ENCODE measurements at regions not wholly inside any gene's neighbourhood (a gene's known extent, or its start where the extent isn't known, plus 50 kb on each side); places are given as distances from the start of the nearest gene placed in this dataset.

- no peak for DNase-seq (ENCODE audit: low read depth)
- no peaks in the 10 kb centered on the region for H3K36me3 ChIP-seq (ENCODE audit: control insufficient read depth, insufficient read depth, low read length)
- no peak overlapping the region for H3K4me3 ChIP-seq (ENCODE audit: low read depth, low read length)
- no peaks in the 10 kb centered on the region for H3K27me3 ChIP-seq (ENCODE audit: control insufficient read depth, insufficient read depth, low read length)
- no peak for TF ChIP-seq CTCF (IDR thresholded peaks at IDR 0.05; ENCODE audit: insufficient read depth, low read length, poor library complexity, severe bottlenecking)
Observed at GRCh38 chr20:12264711-12265110, 347.0 kb downstream of the BTBD3 start.

DNA sequence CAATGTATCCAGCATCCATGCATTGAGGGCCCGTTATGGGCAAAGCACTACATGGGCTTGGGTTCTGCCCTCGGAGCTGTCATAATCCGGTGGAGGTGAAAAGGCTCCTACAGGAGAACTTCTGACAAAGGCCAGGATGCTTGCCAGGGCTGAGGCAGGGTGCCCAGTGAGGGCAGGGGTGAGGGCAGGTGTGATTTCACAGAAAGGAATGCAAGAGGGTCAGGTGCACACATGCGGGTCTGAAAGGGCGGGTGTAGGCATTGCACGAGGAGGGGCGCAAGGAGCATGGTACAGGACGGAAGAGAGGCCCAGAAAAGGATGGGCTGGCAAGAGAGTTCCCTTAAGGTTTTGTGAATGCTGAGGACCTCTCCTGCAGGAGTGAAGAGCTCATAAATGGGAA lies 348.0 kb downstream of the BTBD3 start:
- H3K4me3 ChIP-seq (ENCODE audit: low read depth, low read length) = no peak overlapping the region
- H3K27me3 ChIP-seq (ENCODE audit: control insufficient read depth, insufficient read depth, low read length) = no peaks in the 10 kb centered on the region
- no peaks in the 10 kb centered on the region for H3K36me3 ChIP-seq (ENCODE audit: control insufficient read depth, insufficient read depth, low read length)
- no peak for DNase-seq (ENCODE audit: low read depth)
- TF ChIP-seq CTCF (IDR thresholded peaks at IDR 0.05; ENCODE audit: insufficient read depth, low read length, poor library complexity, severe bottlenecking) = no peak

- no peak for DNase-seq (ENCODE audit: low read depth)
- Histone ChIP-seq H3K27me3 (ENCODE audit: control insufficient read depth, insufficient read depth, low read length) (no peaks in the 10 kb centered on the region), H3K36me3 (ENCODE audit: control insufficient read depth, insufficient read depth, low read length) (no peaks in the 10 kb centered on the region), H3K4me3 (ENCODE audit: low read depth, low read length) (no peak overlapping the region)
- no peak for TF ChIP-seq CTCF (IDR thresholded peaks at IDR 0.05; ENCODE audit: insufficient read depth, low read length, poor library complexity, severe bottlenecking)
Observed at GRCh38 chr20:12269579-12269978, 351.9 kb downstream of the BTBD3 start.

DNA sequence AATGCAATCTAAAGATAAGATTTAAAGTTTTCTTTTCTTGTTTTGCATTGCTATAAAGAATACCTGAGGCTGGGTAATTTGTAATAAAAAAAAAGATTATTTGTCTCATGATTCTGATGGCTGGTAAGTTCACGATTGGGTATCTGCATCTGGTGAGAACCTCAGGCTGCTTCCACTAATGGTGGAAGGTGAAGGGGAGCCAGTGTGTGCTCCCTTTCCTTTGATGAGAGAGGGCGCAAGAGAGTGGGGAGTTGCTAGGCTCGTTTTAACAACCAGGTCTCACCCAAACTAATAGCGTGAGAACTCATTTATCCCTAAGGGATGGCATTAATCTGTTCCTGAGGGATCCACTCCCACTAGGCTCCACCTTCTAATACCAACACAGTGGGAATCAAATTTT lies 353.2 kb downstream of the BTBD3 start:
- H3K4me3 ChIP-seq (ENCODE audit: low read depth, low read length) = no peak overlapping the region
- no peak for TF ChIP-seq CTCF (IDR thresholded peaks at IDR 0.05; ENCODE audit: insufficient read depth, low read length, poor library complexity, severe bottlenecking)
- H3K36me3 ChIP-seq (ENCODE audit: control insufficient read depth, insufficient read depth, low read length) = no peaks in the 10 kb centered on the region
- no peak for DNase-seq (ENCODE audit: low read depth)
- H3K27me3 ChIP-seq (ENCODE audit: control insufficient read depth, insufficient read depth, low read length) = no peaks in the 10 kb centered on the region

DNA sequence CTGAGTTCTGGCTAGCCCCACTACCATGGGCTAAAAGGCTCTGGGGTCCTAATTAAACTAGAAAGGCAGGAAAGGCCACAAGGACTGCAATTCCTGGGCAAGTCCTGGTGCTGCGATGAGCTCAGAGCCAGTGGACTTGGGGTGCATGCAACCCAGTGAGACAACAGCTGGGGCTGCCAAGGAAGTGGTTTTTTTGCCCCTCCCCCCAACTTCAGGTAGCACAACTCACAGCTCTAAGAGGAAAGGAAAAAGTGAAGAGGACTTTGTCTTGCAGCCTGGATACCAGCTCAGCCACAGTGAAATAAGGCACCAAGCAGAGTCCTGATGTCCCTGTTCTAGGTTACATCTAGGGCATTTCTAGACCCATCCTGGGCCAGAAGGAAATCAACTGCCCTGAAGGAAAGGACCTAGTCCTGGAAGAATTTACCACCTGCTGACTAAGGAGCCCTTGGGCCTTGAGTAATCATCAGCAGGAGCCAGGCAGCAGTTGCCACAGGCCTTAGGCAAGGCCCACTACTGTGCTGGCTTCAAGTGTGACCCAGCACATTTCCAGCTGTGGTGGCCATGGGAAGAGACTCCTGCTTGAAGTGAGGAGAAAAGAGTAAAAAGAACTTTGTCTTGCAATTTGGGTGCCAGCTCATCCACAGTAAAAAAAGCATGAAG lies 358.4 kb downstream of the BTBD3 start:
- no peaks in the 10 kb centered on the region for H3K36me3 ChIP-seq (ENCODE audit: control insufficient read depth, insufficient read depth, low read length)
- no peak for TF ChIP-seq CTCF (IDR thresholded peaks at IDR 0.05; ENCODE audit: insufficient read depth, low read length, poor library complexity, severe bottlenecking)
- no peak overlapping the region for H3K4me3 ChIP-seq (ENCODE audit: low read depth, low read length)
- no peak for DNase-seq (ENCODE audit: low read depth)
- H3K27me3 ChIP-seq (ENCODE audit: control insufficient read depth, insufficient read depth, low read length) = no peaks in the 10 kb centered on the region

- peak; percentile 16 for DNase-seq (ENCODE audit: low read depth)
- H3K4me3 ChIP-seq (ENCODE audit: low read depth, low read length) = no peak overlapping the region
Observed at GRCh38 chr20:12287575-12287974, 369.9 kb downstream of the BTBD3 start.

More at GRCh38 chr20:12287575-12287974, 369.9 kb downstream of the BTBD3 start:
- Histone ChIP-seq H3K36me3 (ENCODE audit: control insufficient read depth, insufficient read depth, low read length) (no peaks in the 10 kb centered on the region), H3K27me3 (ENCODE audit: control insufficient read depth, insufficient read depth, low read length) (no peaks in the 10 kb centered on the region)
- no peak for TF ChIP-seq CTCF (IDR thresholded peaks at IDR 0.05; ENCODE audit: insufficient read depth, low read length, poor library complexity, severe bottlenecking)
